WERI-Rb-1 (cell line): ENCODE measurements at regions not wholly inside any gene's neighbourhood (a gene's known extent, or its start where the extent isn't known, plus 50 kb on each side); places are given as distances from the start of the nearest gene placed in this dataset.

Experiments used
- DNase-seq: peaks from one replicate; pipeline ENCODE4 v3.0.0-alpha.2; 2020
- H3K27ac ChIP-seq: fragments of 250-450 bp; sonication (Bioruptor Pico); 2 replicates; pipeline ENCODE4 v1.5.1; 2020; ENCODE audit warnings: mild to moderate bottlenecking, moderate library complexity
- H3K27me3 ChIP-seq: fragments of 250-450 bp; sonication (Bioruptor Pico); 2 replicates; pipeline ENCODE4 v1.5.1; 2021; ENCODE audit warnings: mild to moderate bottlenecking, low read depth, moderate library complexity; ENCODE audit not compliant: insufficient read depth, severe bottlenecking
- H3K36me3 ChIP-seq: fragments of 250-450 bp; sonication (Bioruptor Pico); 2 replicates; pipeline ENCODE4 v1.5.1; 2020; ENCODE audit warnings: mild to moderate bottlenecking, moderate library complexity
- H3K4me3 ChIP-seq: 2 replicates; pipeline ENCODE4 v1.5.1; 2011; ENCODE audit warnings: low read depth, mild to moderate bottlenecking, control low read depth, low read length
- H3K9me3 ChIP-seq: fragments of 250-450 bp; sonication (Bioruptor Pico); 2 replicates; pipeline ENCODE4 v1.5.1; 2021; ENCODE audit warnings: mild to moderate bottlenecking, moderate library complexity; ENCODE audit not compliant: severe bottlenecking
- CTCF ChIP-seq: IDR thresholded peaks from 2 replicates; pipeline ENCODE4 v1.5.1; 2011; ENCODE audit warnings: low read depth, mild to moderate bottlenecking, control low read depth, inconsistent platforms, low read length

DNA sequence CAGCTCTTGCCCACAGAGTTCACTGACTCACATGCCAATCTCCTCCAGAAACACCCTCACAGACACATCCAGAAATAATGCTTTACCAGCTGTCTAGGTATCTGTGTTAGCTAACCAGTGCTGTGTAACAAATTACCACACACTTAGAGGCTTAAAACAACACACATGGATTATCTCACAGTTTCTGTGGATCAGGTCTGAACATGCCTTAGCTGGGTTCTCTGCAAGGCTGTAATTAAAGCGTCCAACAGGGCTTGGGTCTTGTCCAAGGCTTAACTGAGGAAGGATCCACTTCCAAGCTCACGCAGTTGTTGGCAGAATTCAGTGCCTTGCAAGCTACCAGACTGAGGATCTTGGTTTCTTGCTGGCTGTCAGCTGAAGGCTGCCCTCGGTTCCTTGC is 92.5 kb upstream of the RGS4 start:
- no peak for TF ChIP-seq CTCF

GRCh38 chr1:162974810-162975209 is 94.4 kb upstream of the RGS4 start:
- DNase-seq: no peak

More for the DNA sequence above, 92.5 kb upstream of the RGS4 start:
- no peaks in the 10 kb centered on the region for H3K27me3 ChIP-seq
- no peak overlapping the region for H3K27ac ChIP-seq
- H3K4me3 ChIP-seq: no peak overlapping the region
- H3K9me3 ChIP-seq: peaks cover 7% of the 10 kb centered on the region
- DNase-seq: peak; percentile 24
- H3K36me3 ChIP-seq: no peaks in the 10 kb centered on the region

DNA sequence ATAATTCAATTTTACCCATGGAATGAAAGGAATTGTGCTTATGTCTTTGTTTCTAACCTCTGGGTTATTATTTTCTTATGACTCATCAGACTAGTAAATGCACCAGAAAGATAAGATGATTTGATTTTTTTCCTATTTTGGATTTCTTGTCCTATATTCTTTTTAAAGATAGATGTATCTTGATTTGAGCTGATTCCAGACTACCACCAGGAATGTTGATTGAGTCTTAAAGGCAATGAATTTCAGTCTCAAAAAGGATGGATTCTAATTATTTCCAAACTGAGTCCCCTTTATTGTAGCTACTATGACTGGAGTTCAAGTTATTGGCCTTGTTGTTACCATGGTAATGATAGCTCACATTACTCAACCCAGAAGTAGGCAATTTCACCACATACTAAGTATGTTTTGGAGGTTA is 95.8 kb upstream of the RGS4 start:
- TF ChIP-seq CTCF: no peak
- Histone ChIP-seq H3K9me3 (peaks cover 7% of the 10 kb centered on the region), H3K27ac (no peak overlapping the region), H3K36me3 (no peaks in the 10 kb centered on the region), H3K27me3 (no peaks in the 10 kb centered on the region), H3K4me3 (no peak overlapping the region)
- DNase-seq: no peak

More at GRCh38 chr1:162974810-162975209, 94.4 kb upstream of the RGS4 start:
- H3K4me3 ChIP-seq: no peak overlapping the region
- TF ChIP-seq CTCF: no peak
- peaks cover 7% of the 10 kb centered on the region for H3K9me3 ChIP-seq
- H3K27ac ChIP-seq: no peak overlapping the region
- H3K27me3 ChIP-seq: no peaks in the 10 kb centered on the region
- no peaks in the 10 kb centered on the region for H3K36me3 ChIP-seq

DNA sequence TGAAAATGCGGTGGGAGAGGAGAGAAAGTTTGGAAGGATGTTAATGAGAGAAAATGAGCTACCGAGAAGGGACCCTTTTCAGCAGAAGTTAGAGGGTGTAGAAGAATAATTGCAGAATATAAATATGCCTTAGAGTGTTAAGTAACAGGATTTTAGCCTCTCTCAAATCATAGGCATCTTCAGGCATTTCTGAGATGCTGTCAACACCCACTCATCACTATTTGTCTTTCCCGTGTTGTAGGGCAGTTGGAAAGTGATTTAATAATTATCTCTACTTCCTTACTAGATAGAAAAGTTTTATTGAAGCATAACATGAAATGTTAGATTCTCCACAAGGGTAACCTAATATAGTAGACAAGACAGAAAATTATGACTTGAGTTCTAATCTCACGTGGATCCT is 96.4 kb upstream of the RGS4 start:
- Histone ChIP-seq H3K27me3 (no peaks in the 10 kb centered on the region), H3K36me3 (no peaks in the 10 kb centered on the region), H3K9me3 (peaks cover 7% of the 10 kb centered on the region), H3K27ac (no peak overlapping the region), H3K4me3 (no peak overlapping the region)
- no peak for TF ChIP-seq CTCF
- DNase-seq: no peak

- Histone ChIP-seq H3K36me3 (no peaks in the 10 kb centered on the region), H3K27me3 (no peaks in the 10 kb centered on the region), H3K4me3 (no peak overlapping the region), H3K9me3 (no peaks in the 10 kb centered on the region), H3K27ac (no peak overlapping the region)
- DNase-seq: no peak
- no peak for TF ChIP-seq CTCF
These were observed 99.1 kb upstream of the RGS4 start for GRCh38 chr1:162970021-162970420.

DNA sequence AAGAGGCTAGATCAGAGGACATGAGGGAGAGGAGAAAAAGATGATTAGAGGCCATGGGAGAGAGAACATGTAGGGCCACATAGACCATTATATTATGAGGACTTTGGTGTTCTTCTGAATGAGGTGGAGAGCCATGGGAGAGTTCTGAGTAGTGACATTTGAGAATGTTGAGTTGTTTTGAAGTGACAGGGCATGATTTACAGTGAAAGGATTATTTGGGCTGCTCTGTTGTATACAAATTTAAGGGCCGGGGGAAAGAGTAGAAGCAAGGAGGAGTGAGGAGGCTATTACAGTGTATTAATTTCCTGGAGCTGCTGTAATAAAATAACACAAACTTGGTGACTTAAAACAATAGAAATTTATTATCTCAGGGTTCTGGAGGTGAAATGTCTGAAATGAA is 102.5 kb upstream of the RGS4 start:
- TF ChIP-seq CTCF: no peak

More for the DNA sequence above, 102.5 kb upstream of the RGS4 start:
- Histone ChIP-seq H3K27me3 (no peaks in the 10 kb centered on the region), H3K27ac (no peak overlapping the region), H3K4me3 (no peak overlapping the region), H3K9me3 (no peaks in the 10 kb centered on the region), H3K36me3 (no peaks in the 10 kb centered on the region)
- no peak for DNase-seq
